Esophagus muscularis mucosa (tissue), 3 donors: ENCODE measurements at regions not wholly inside any gene's neighbourhood (a gene's known extent, or its start where the extent isn't known, plus 50 kb on each side); places are given as distances from the start of the nearest gene placed in this dataset.

Experiments used
- POLR2A ChIP-seq: fragments of 450-650 bp; IDR thresholded peaks from one replicate; pipeline ENCODE4 v1.6.1; 2017; ENCODE audit warnings: antibody characterized with exemption, moderate library complexity, mild to moderate bottlenecking, low read depth
- POLR2AphosphoS5 ChIP-seq, 2 donors: sonication (generic); formaldehyde crosslinking; IDR thresholded peaks; one replicate each; pipeline ENCODE4 v1.6.1; 2017; ENCODE audit warnings: antibody characterized with exemption in 2 of 2
- TF ChIP-seq, protein P1 (sequence below), 3 experiments: fragments of 200-600 bp in 2 of 3; fragments of 450-650 bp in 1 of 3; sonication (generic) in 2 of 3; IDR thresholded peaks; one replicate each; pipeline ENCODE4 v1.5.1; 2017 to 2019; ENCODE audit warnings: antibody characterized with exemption in 3 of 3, mild to moderate bottlenecking in 2 of 3, moderate library complexity in 1 of 3

DNA sequence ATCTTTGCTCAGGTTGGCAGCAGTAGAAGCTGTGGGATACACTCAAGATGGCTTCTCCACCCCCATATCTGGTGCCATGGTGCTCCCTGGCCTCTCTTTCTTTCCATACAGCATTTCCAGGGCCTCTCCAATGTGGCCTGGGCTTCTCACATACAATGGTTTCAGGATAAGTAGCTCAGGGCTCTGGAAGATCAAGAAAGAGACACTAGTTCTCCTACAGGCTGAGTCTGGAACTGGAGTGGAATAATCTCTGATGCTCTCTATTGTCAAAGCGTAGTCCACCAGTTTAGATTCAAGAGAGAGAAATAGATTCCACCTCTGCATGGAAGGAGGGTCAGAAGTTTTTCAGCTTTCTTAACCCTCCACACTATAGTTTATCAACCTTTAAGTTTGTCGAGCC, 138.2 kb upstream of the AADAT start:
- TF ChIP-seq POLR2AphosphoS5 (IDR thresholded peaks at IDR 0.05) (no peak), POLR2A (no peak)
- TF ChIP-seq, protein P1, sequence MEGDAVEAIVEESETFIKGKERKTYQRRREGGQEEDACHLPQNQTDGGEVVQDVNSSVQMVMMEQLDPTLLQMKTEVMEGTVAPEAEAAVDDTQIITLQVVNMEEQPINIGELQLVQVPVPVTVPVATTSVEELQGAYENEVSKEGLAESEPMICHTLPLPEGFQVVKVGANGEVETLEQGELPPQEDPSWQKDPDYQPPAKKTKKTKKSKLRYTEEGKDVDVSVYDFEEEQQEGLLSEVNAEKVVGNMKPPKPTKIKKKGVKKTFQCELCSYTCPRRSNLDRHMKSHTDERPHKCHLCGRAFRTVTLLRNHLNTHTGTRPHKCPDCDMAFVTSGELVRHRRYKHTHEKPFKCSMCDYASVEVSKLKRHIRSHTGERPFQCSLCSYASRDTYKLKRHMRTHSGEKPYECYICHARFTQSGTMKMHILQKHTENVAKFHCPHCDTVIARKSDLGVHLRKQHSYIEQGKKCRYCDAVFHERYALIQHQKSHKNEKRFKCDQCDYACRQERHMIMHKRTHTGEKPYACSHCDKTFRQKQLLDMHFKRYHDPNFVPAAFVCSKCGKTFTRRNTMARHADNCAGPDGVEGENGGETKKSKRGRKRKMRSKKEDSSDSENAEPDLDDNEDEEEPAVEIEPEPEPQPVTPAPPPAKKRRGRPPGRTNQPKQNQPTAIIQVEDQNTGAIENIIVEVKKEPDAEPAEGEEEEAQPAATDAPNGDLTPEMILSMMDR (IDR thresholded peaks at IDR 0.05) = no peak
